HCT116 (cell line): ENCODE measurements at regions not wholly inside any gene's neighbourhood (a gene's known extent, or its start where the extent isn't known, plus 50 kb on each side); places are given as distances from the start of the nearest gene placed in this dataset.

Experiments used
- ATAC-seq: fragments of 200-7000 bp; cut with Tn5 transposase; 2 replicates; pipeline ENCODE4 v1.9.1; 2020; ENCODE audit warnings: mild to moderate bottlenecking, moderate library complexity
- BruUV-seq: library from RNA; stranded (reverse); fragments of 400-500 nt; replicated peaks from 2 replicates; lab custom pipeline; 2021; lab: Mats Ljungman, UMichigan
- CTCF ChIA-PET: fragments of 300-600 bp; sonication (Branson Sonifier 250); formaldehyde crosslinking; loops from one replicate; lab custom pipeline; 2021; ENCODE audit warnings: antibody characterized with exemption; lab: Charles Lee
- POLR2A ChIA-PET: fragments of 300-600, 350-600 bp; sonication (Branson Sonifier 250); formaldehyde crosslinking; loops from one replicate; lab custom pipeline; 2021; ENCODE audit warnings: antibody characterized with exemption; lab: Charles Lee
- RAD21 ChIA-PET, 2 experiments: fragments of 300-600 bp; sonication (Branson Sonifier 250); formaldehyde crosslinking; loops; one replicate each; lab custom pipeline; 2023; ENCODE audit warnings: low total read pairs in 2 of 2; ENCODE audit not compliant: uncharacterized antibody in 2 of 2, unreplicated experiment in 2 of 2, low non-redundant PET in 1 of 2; lab: Charles Lee
- DNase-seq: peaks from one replicate; pipeline ENCODE4 v3.0.0-alpha.2; 2010; ENCODE audit warnings: low read depth, low spot score
- H2AFZ ChIP-seq: fragments of 200-600 bp; shearing (Covaris generic), sonication (generic); 2 replicates; pipeline ENCODE4 v1.6.1; 2017; ENCODE audit warnings: low read depth, mixed run types, mixed read lengths, antibody characterized with exemption, low read length; ENCODE audit not compliant: poor library complexity, severe bottlenecking
- H3K27ac ChIP-seq: 2 replicates; pipeline ENCODE4 v1.5.1; 2012; ENCODE audit warnings: low read depth, low read length
- H3K27me3 ChIP-seq: fragments of 200-600 bp; sonication (generic); 2 replicates; pipeline ENCODE4 v1.6.1; 2016; ENCODE audit warnings: mixed run types, low read length, mixed read lengths; ENCODE audit not compliant: insufficient read depth
- H3K36me3 ChIP-seq, 2 experiments: fragments of 200-500 bp in 1 of 2; fragments of 200-600 bp in 1 of 2; sonication (Bioruptor generic) in 1 of 2; sonication (generic) in 1 of 2; 2 replicates each; pipeline versions ENCODE4 v1.5.1 to v1.6.1; 2014 to 2016; ENCODE audit warnings: low read length in 2 of 2, inconsistent platforms in 1 of 2, mixed read lengths in 1 of 2, mixed run types in 1 of 2; ENCODE audit not compliant: insufficient read depth in 2 of 2, control insufficient read depth in 1 of 2
- H3K4me1 ChIP-seq, 2 experiments: fragments of 200-600 bp in 1 of 2; sonication (generic) in 1 of 2; 2 replicates each; pipeline versions ENCODE4 v1.5.1 to v1.6.1; 2012 to 2017; ENCODE audit warnings: low read length in 2 of 2, inconsistent platforms in 1 of 2, mild to moderate bottlenecking in 1 of 2, mixed read lengths in 1 of 2, mixed run types in 1 of 2, moderate library complexity in 1 of 2; ENCODE audit not compliant: insufficient read depth in 2 of 2, control insufficient read depth in 1 of 2
- H3K4me2 ChIP-seq: fragments of 200-600 bp; sonication (generic); 2 replicates; pipeline ENCODE4 v1.6.1; 2017; ENCODE audit warnings: mixed run types, low read length, mixed read lengths
- H3K4me3 ChIP-seq, 2 experiments: fragments of 200-600 bp in 1 of 2; sonication (generic) in 1 of 2; replicated peaks in 1 of 2; 2 replicates each; pipeline ENCODE4 v1.5.1; 2011 to 2016; ENCODE audit warnings: low read length in 2 of 2, control low read depth in 1 of 2, low read depth in 1 of 2, mild to moderate bottlenecking in 1 of 2, mixed read lengths in 1 of 2, mixed run types in 1 of 2
- H3K79me2 ChIP-seq: fragments of 200-600 bp; sonication (generic); 2 replicates; pipeline ENCODE4 v1.6.1; 2017; ENCODE audit warnings: mild to moderate bottlenecking, mixed run types, low read length, moderate library complexity, mixed read lengths; ENCODE audit not compliant: insufficient read depth
- H3K9ac ChIP-seq: fragments of 200-600 bp; sonication (generic); 2 replicates; pipeline ENCODE4 v1.6.1; 2016; ENCODE audit warnings: low read length, mixed read lengths
- H3K9me2 ChIP-seq: fragments of 200-600 bp; sonication (generic), shearing (Covaris generic); 2 replicates; pipeline ENCODE4 v1.6.1; 2017; ENCODE audit warnings: mixed run types, mild to moderate bottlenecking, moderate library complexity; ENCODE audit not compliant: insufficient read depth
- H3K9me3 ChIP-seq, 2 experiments: fragments of 200-500 bp in 1 of 2; fragments of 200-600 bp in 1 of 2; sonication (Bioruptor generic) in 1 of 2; sonication (generic) in 1 of 2; 2 replicates each; pipeline ENCODE4 v1.6.1; 2014 to 2017; ENCODE audit warnings: low read length in 2 of 2, mixed read lengths in 2 of 2, inconsistent platforms in 1 of 2, low read depth in 1 of 2, mild to moderate bottlenecking in 1 of 2, mixed run types in 1 of 2, moderate library complexity in 1 of 2; ENCODE audit not compliant: control insufficient read depth in 1 of 2, insufficient read depth in 1 of 2
- H4K20me1 ChIP-seq: fragments of 200-600 bp; sonication (generic), shearing (Covaris generic); 2 replicates; pipeline ENCODE4 v1.6.1; 2017; ENCODE audit warnings: mixed run types, mild to moderate bottlenecking, moderate library complexity; ENCODE audit not compliant: insufficient read depth
- CBX3 ChIP-seq: IDR thresholded peaks from 2 replicates; pipeline ENCODE4 v1.6.1; 2012; ENCODE audit warnings: low read depth
- CTCF ChIP-seq, 3 experiments: fragments of 200-600 bp in 1 of 3; sonication (generic) in 1 of 3; IDR thresholded peaks in 2 of 3; conservative IDR thresholded peaks in 1 of 3; 2 replicates each; pipeline ENCODE4 v1.5.1; 2012 to 2017; ENCODE audit warnings: low read depth in 2 of 3, low read length in 2 of 3, antibody characterized with exemption in 1 of 3, borderline replicate concordance in 1 of 3, control low read depth in 1 of 3, mild to moderate bottlenecking in 1 of 3, mixed read lengths in 1 of 3, mixed run types in 1 of 3, moderate library complexity in 1 of 3; ENCODE audit not compliant: insufficient read depth in 1 of 3
- EGR1 ChIP-seq: IDR thresholded peaks from 2 replicates; pipeline ENCODE4 v1.6.1; 2012; ENCODE audit warnings: low read depth
- ELF1 ChIP-seq: IDR thresholded peaks from 2 replicates; pipeline ENCODE4 v1.6.1; 2012; ENCODE audit warnings: low read depth, borderline replicate concordance
- EZH2 ChIP-seq: fragments of 200-600 bp; sonication (generic); IDR thresholded peaks from 2 replicates; pipeline ENCODE4 v1.6.1; 2017; ENCODE audit warnings: antibody characterized with exemption, mixed run types
- EZH2phosphoT487 ChIP-seq: fragments of 200-600 bp; IDR thresholded peaks from 2 replicates; pipeline ENCODE4 v1.6.1; 2018; ENCODE audit warnings: antibody characterized with exemption, borderline replicate concordance
- FOSL1 ChIP-seq: IDR thresholded peaks from 2 replicates; pipeline ENCODE4 v1.6.1; 2012; ENCODE audit warnings: low read depth
- JUND ChIP-seq: IDR thresholded peaks from 2 replicates; pipeline ENCODE4 v1.6.1; 2012
- POLR2A ChIP-seq: IDR thresholded peaks from 2 replicates; pipeline ENCODE4 v1.7.0; 2011; ENCODE audit warnings: borderline replicate concordance; ENCODE audit not compliant: insufficient read depth, insufficient read length; ENCODE audit errors: extremely low read depth
- RAD21 ChIP-seq: IDR thresholded peaks from 2 replicates; pipeline ENCODE4 v1.6.1; 2012; ENCODE audit warnings: low read depth, mild to moderate bottlenecking
- REST ChIP-seq: IDR thresholded peaks from 2 replicates; pipeline ENCODE4 v1.6.1; 2012; ENCODE audit warnings: low read depth
- SP1 ChIP-seq: IDR thresholded peaks from 2 replicates; pipeline ENCODE4 v1.6.1; 2012; ENCODE audit warnings: low read depth
- SRF ChIP-seq: IDR thresholded peaks from 2 replicates; pipeline ENCODE4 v1.6.1; 2012; ENCODE audit warnings: low read depth
- TCF7L2 ChIP-seq: IDR thresholded peaks from 2 replicates; pipeline ENCODE4 v1.7.0; 2011; ENCODE audit warnings: borderline replicate concordance, inconsistent platforms; ENCODE audit not compliant: insufficient read depth, insufficient read length; ENCODE audit errors: extremely low read depth
- YY1 ChIP-seq: IDR thresholded peaks from 2 replicates; pipeline ENCODE4 v1.6.1; 2011; ENCODE audit warnings: low read length, low read depth, moderate library complexity, mild to moderate bottlenecking; ENCODE audit not compliant: insufficient replicate concordance; ENCODE audit errors: extremely low read depth
- ZBTB33 ChIP-seq: IDR thresholded peaks from 2 replicates; pipeline ENCODE4 v1.6.1; 2011; ENCODE audit warnings: mild to moderate bottlenecking, low read length, moderate library complexity; ENCODE audit not compliant: insufficient replicate concordance; ENCODE audit errors: extremely low read depth
- ZFX ChIP-seq: fragments of 450-650 bp; IDR thresholded peaks from 2 replicates; pipeline ENCODE4 v1.6.1; 2017
- ZNF274 ChIP-seq: fragments of 200-500 bp; sonication (Bioruptor generic); IDR thresholded peaks from 2 replicates; pipeline ENCODE4 v1.6.1; 2014; ENCODE audit warnings: mild to moderate bottlenecking, low read depth, low read length, inconsistent platforms
- intact Hi-C: fragments of 100-400 bp; cut with micrococcal nuclease; formaldehyde crosslinking; loops from 2 replicates; pipeline ENCODE4 v1.10.0; 2022

- TF ChIP-seq JUND (no peak), POLR2A (no peak), EZH2phosphoT487 (no peak), FOSL1 (no peak), CBX3 (no peak), SP1 (no peak), YY1 (no peak), RAD21 (no peak), EGR1 (no peak), TCF7L2 (no peak), ELF1 (no peak), EZH2 (no peak), ZNF274 (no peak), SRF (no peak), CTCF (IDR thresholded peaks at IDR 0.05 in 2 of 3, conservative IDR thresholded peaks at IDR 0.05 in 1 of 3; ENCODE audit: borderline replicate concordance in 1 of 3, insufficient read depth in 1 of 3, low read depth in 2 of 3, low read length in 2 of 3) (no peak), REST (no peak), ZFX (no peak), ZBTB33 (no peak)
- TF ChIP-seq, all 23 proteins: peak for 0
- POLR2A ChIA-PET, result no interaction called here
- ATAC-seq (no peak), DNase-seq (no peak)
- no peak overlapping the region for H3K4me3 ChIP-seq
- H3K9ac ChIP-seq, result no peak overlapping the region
- no peaks in the 10 kb centered on the region for H3K4me1 ChIP-seq
- no TSS peak for BruUV-seq
- H3K9me2 ChIP-seq, result no peaks in the 10 kb centered on the region
- no peak overlapping the region for H3K4me2 ChIP-seq
- H3K36me3 ChIP-seq, result no peaks in the 10 kb centered on the region
- CTCF ChIA-PET, result no interaction called here
- RAD21 ChIA-PET, result no interaction called here
- no peaks in the 10 kb centered on the region for H3K27me3 ChIP-seq
- H3K27ac ChIP-seq, result no peak overlapping the region
- intact Hi-C loops, result no loop called here
- no peaks in the 10 kb centered on the region for H3K79me2 ChIP-seq
- H2AFZ ChIP-seq, result no peak overlapping the region
- H4K20me1 ChIP-seq, result no peaks in the 10 kb centered on the region
- H3K9me3 ChIP-seq, result peaks cover 4 to 10% of the 10 kb centered on the region in 2 experiments; a peak in 2 of 4 replicates
Observed at GRCh38 chr3:35426366-35426958, 212.9 kb upstream of the ARPP21 start.
